ENCODE measurements at regions not wholly inside any gene's neighbourhood (a gene's known extent, or its start where the extent isn't known, plus 50 kb on each side); places are given as distances from the start of the nearest gene placed in this dataset.

GRCh38 chr12:34387711-34388635 lies 365.7 kb downstream of the ALG10 start:
- intact Hi-C loops (cut with DNase I): no loop called here
- no peak for DNase-seq
- TF ChIP-seq POLR2A (IDR thresholded peaks at IDR 0.05): no peak
- no peak for TF ChIP-seq CTCF (IDR thresholded peaks at IDR 0.05)
- Histone ChIP-seq H3K27me3 (no peaks in the 10 kb centered on the region), H3K4me1 (no peaks in the 10 kb centered on the region), H3K9me3 (peaks cover 0 to 23% (median 2%) of the 10 kb centered on the region in 3 donors), H3K27ac (no peak overlapping the region), H3K36me3 (replicated peaks in 1 of 2; ENCODE audit: insufficient read depth in 1 of 2, low read depth in 2 of 2) (no peaks in the 10 kb centered on the region), H3K4me3 (no peak overlapping the region)
- ATAC-seq: no peak
- WGBS, 2 donors: 57 to 68% methylated on average over 23 to 25 of the region's 25 CpGs

DNA sequence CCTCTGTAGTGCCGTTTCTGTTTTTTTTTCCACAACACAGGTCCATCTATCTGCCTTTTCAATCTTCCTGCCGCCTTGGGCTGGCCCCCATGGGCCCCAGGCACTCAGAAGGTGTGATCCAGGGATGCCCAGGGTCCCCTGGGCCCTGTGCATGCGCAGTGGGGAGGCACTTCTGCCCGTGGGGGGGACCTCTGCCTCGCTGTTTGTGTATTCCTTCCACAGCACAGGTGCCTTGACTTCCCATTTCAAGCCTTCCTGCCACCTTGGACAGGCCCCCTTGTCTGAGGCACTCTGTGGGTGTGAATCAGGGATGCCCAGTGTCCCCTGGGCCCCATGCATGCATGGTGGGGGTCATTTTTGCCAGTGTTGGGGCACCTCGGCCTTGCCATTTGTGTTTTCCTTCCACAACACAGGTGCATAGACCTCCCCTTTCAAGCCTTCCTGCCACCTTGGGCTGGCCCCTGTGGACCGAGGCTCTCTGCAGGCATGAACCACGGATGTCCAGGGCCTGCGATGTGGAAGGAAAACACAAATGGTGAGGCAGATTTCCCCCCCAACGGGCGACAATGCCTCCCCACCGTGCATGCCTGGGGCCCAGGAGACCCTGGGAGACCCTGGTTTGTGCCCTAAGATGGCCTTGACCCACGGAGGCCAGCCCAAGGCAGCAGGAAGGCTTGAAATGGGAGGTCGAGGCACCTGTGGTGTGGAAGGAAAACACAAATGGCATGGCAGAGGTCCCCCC lies 366.5 kb downstream of the ALG10 start:
- Histone ChIP-seq H3K27me3 (no peaks in the 10 kb centered on the region), H3K36me3 (replicated peaks in 1 of 2; ENCODE audit: insufficient read depth in 1 of 2, low read depth in 2 of 2) (no peaks in the 10 kb centered on the region), H3K27ac (no peak overlapping the region), H3K4me1 (no peaks in the 10 kb centered on the region), H3K9me3 (peaks cover 0 to 19% (median 2%) of the 10 kb centered on the region in 3 donors), H3K4me3 (no peak overlapping the region)
- intact Hi-C loops (cut with DNase I): no loop called here
- ATAC-seq: no peak
- DNase-seq: no peak
- TF ChIP-seq CTCF (IDR thresholded peaks at IDR 0.05) (no peak), POLR2A (IDR thresholded peaks at IDR 0.05) (no peak)
- WGBS, 2 donors: 41 to 49% methylated on average over 8 to 14 of the region's 14 CpGs

DNA sequence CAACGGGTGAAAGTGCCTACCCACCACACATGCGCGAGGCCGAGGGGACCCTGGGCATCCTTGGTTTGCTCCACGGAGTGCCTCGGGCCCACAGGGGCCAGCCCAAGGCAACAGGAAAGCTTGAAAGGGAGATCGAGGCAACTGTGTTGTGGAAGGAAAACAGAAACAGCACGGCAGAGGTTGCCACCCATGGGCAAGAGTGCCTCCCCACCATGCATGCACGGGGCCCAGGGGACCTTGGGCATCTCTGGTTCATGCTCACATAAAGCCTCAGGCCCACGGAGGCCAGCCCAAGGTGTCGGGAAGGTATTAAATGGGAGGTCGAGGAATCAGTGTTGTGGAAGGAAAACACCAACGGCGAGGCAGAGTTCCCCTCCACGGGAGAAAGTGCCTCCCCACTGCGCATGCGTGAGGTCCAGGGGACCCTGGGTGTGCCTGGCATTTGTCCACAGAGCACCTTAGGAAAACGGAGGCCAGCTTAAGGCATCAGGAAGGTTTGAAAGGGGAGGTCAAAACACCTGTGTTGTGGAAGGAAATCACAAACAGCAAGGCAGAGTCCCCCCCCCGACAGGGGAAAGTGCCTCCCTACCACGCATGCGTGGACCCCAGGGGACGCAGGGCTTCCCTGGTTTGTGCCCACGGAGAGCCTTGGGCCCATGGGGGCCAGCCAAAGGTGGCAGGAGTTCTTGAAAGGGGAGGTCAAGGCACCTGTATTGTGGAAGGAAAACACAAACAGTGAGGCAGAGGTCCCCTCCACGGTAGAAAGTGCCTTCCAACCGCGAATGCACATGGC lies 367.3 kb downstream of the ALG10 start:
- intact Hi-C loops (cut with DNase I): no loop called here
- no peak overlapping the region for H3K27ac ChIP-seq
- H3K9me3 ChIP-seq: peaks cover 0 to 21% (median 2%) of the 10 kb centered on the region in 3 donors
- H3K27me3 ChIP-seq: no peaks in the 10 kb centered on the region
- WGBS, 2 donors: 39 to 60% methylated on average over 20 to 26 of the region's 26 CpGs
- no peak for TF ChIP-seq CTCF (IDR thresholded peaks at IDR 0.05)
- TF ChIP-seq POLR2A (IDR thresholded peaks at IDR 0.05): no peak
- no peaks in the 10 kb centered on the region for H3K4me1 ChIP-seq
- no peak overlapping the region for H3K4me3 ChIP-seq
- ATAC-seq (no peak), DNase-seq (no peak)
- no peaks in the 10 kb centered on the region for H3K36me3 ChIP-seq (replicated peaks in 1 of 2; ENCODE audit: insufficient read depth in 1 of 2, low read depth in 2 of 2)

- intact Hi-C loops (cut with DNase I): no loop called here
- Histone ChIP-seq H3K9me3 (peaks cover 0 to 16% (median 2%) of the 10 kb centered on the region in 3 donors), H3K27me3 (no peaks in the 10 kb centered on the region), H3K4me3 (no peak overlapping the region), H3K4me1 (no peaks in the 10 kb centered on the region), H3K36me3 (replicated peaks in 1 of 2; ENCODE audit: insufficient read depth in 1 of 2, low read depth in 2 of 2) (no peaks in the 10 kb centered on the region), H3K27ac (no peak overlapping the region)
- ATAC-seq (no peak), DNase-seq (no peak)
- WGBS, 2 donors: 44 to 66% methylated on average over 17 of the region's 17 CpGs
- TF ChIP-seq CTCF (IDR thresholded peaks at IDR 0.05) (no peak), POLR2A (IDR thresholded peaks at IDR 0.05) (no peak)
Observed at GRCh38 chr12:34390171-34390841, 368.0 kb downstream of the ALG10 start.

All from body of pancreas (tissue), 4 donors.